ENCODE measurements at regions not wholly inside any gene's neighbourhood (a gene's known extent, or its start where the extent isn't known, plus 50 kb on each side); places are given as distances from the start of the nearest gene placed in this dataset.

DNA sequence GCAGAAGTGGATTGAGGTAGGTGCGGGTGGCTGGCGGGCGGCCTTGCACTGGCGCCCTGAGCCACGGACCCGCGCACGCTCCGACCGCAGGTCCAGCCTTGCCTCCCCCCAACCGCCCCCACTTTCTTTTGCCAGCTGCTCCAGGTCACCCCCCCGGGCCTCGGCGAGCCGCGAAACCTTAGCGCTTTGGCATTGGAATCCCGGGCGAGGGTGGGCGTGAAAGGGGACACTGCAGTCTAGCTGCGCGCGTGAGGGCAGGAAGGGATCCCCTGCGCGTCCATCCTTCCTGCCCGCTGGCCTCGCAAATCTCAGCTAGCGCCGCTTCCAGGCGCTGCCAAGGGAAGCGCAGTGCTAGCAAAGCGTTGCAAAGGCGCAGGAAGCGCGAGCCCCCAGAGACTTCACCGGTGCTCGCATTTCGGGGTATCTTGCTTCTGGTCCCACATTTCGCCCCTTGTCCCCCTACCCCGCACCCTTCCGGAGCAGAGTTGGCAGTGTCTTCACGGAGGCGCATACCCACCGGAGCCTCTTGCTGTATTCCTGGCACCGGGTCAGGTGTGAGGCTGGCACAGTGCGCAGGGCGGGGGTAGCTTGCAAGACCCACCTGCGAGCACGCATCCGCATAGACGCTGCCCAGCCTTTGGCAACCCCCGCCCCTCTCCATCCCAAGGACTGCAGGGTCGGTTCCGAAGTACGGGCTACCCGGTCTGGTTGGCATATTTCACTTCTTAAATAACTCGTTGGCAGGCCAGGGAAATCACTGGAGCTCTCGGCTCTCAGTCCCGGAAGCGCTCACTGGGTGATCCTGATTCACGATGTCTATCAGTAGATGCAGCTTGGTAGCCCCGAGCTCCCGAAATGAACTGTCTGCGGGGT lies 104.4 kb downstream of the UCHL1 start:
- Histone ChIP-seq H3K27ac (ENCODE audit: low read depth, low read length) (no peak overlapping the region), H4K8ac (ENCODE audit: extremely low read depth, insufficient read depth, low read length) (peak overlapping the region; percentile 63), H3K23ac (ENCODE audit: insufficient read length) (no peak overlapping the region), H4K20me1 (replicated peaks in 1 of 2; ENCODE audit: control insufficient read depth in 1 of 2, insufficient read depth in 2 of 2, low read length in 2 of 2) (peaks cover 3 to 6% of the 10 kb centered on the region in 2 experiments), H3K36me3 (ENCODE audit: control insufficient read depth in 2 of 4, insufficient read depth in 4 of 4, low read length in 3 of 4) (no peaks in the 10 kb centered on the region; a peak in 1 of 8 replicates), H2BK12ac (ENCODE audit: low read depth, low read length) (peak overlapping the region; percentile 55; the same call in 1 of the 2 replicates), H2BK5ac (ENCODE audit: low read depth, low read length) (no peak overlapping the region), H2AK5ac (ENCODE audit: low read depth, low read length) (no peak overlapping the region), H2AFZ (ENCODE audit: low read length) (no peak overlapping the region), H3K4me3 (ENCODE audit: extremely low read depth in 1 of 4, insufficient read depth in 2 of 4, low read depth in 3 of 4, low read length in 4 of 4) (peak overlapping the region; percentile 60 to 75 (median 63)), H3K23me2 (ENCODE audit: low read depth, low read length) (peaks cover 18% of the 10 kb centered on the region; the same call in 1 of the 2 replicates), H4K5ac (ENCODE audit: insufficient read length, low read depth, low read length) (no peak overlapping the region), H3K4ac (replicated peaks; ENCODE audit: insufficient read length, low read depth, low read length) (no peak overlapping the region), H3K4me2 (ENCODE audit: insufficient read depth in 1 of 2, low read depth in 2 of 2, low read length in 2 of 2) (peak overlapping the region; percentile 95 to 99), H2BK120ac (replicated peaks; ENCODE audit: low read depth, low read length) (no peak overlapping the region), H3K9me3 (ENCODE audit: insufficient read depth in 2 of 2, low read depth in 1 of 2, low read length in 1 of 2) (no peaks in the 10 kb centered on the region), H2BK20ac (ENCODE audit: low read length) (no peak overlapping the region), H3K79me1 (ENCODE audit: low read depth, low read length) (no peaks in the 10 kb centered on the region), H3K79me2 (ENCODE audit: control insufficient read depth in 1 of 2, insufficient read depth in 2 of 2, low read length in 2 of 2) (no peaks in the 10 kb centered on the region), H3K56ac (replicated peaks; ENCODE audit: insufficient read length, low read depth, low read length) (no peak overlapping the region), H3K27me3 (replicated peaks in 1 of 4; ENCODE audit: control insufficient read depth in 3 of 4, extremely low read depth in 1 of 4, insufficient read depth in 3 of 4, low read length in 3 of 4) (peaks cover 36 to 72% (median 68%) of the 10 kb centered on the region in 4 experiments), H4K91ac (replicated peaks; ENCODE audit: insufficient read length, low read length) (no peak overlapping the region), H3K4me1 (replicated peaks in 1 of 4; ENCODE audit: control insufficient read depth in 3 of 4, insufficient read depth in 4 of 4, low read length in 3 of 4) (peaks cover 19 to 36% (median 26%) of the 10 kb centered on the region in 4 experiments), H3K9ac (replicated peaks in 1 of 4; ENCODE audit: extremely low read depth in 1 of 4, low read depth in 3 of 4, low read length in 3 of 4) (no peak overlapping the region), H2BK15ac (ENCODE audit: low read length) (no peak overlapping the region), H3K18ac (ENCODE audit: extremely low read depth, low read length) (peak overlapping the region; percentile 11; the same call in 1 of the 2 replicates), H3K14ac (ENCODE audit: insufficient read length) (no peak overlapping the region)
- 3% methylated on average over 52 of the region's 64 CpGs; no CpG with 5 or more reads in 1 of the 2 experiments for WGBS, 2 experiments (ENCODE audit: extremely low coverage in 1 of 2, insufficient coverage in 1 of 2, insufficient read length in 1 of 2, insufficient replicate concordance in 2 of 2, low coverage in 1 of 2, low lambda C conversion rate in 2 of 2, missing lambda C conversion rate in 1 of 2)
- ChIA-PET POLR2A (ENCODE audit: partially characterized antibody) (interaction anchor here (0.9 to 1.3 kb wide), 5 partner anchors 22 to 185 kb away, joined by 3 to 5 read pairs (median 4); partner anchors contain the start of gene UCHL1), CTCF (ENCODE audit: partially characterized antibody) (interaction anchor here (0.7 to 3.0 kb wide), 14 partner anchors 9 to 286 kb away, joined by 3 to 28 read pairs (median 3); no protein-coding TSS in a partner anchor)
- DNase-seq (ENCODE audit: low read depth in 1 of 2, low spot score in 2 of 2) (peak in 1 of 2 experiments; percentile 73), FAIRE-seq (no peak)
- TF ChIP-seq RBBP5 (IDR thresholded peaks at IDR 0.05; ENCODE audit: borderline replicate concordance, low read depth, low read length): 0 out of 2 replicates have a peak, but pooled peaks have one; percentile 42
- TF ChIP-seq SP4 (IDR thresholded peaks at IDR 0.05; ENCODE audit: low read length): no peak
- TF ChIP-seq TAF7 (optimal IDR thresholded peaks at IDR 0.05; ENCODE audit: borderline replicate concordance, low read depth, low read length): no peak
- no peak for TF ChIP-seq POU5F1 (IDR thresholded peaks at IDR 0.05; ENCODE audit: low read depth, low read length)
- TF ChIP-seq SP1 (IDR thresholded peaks at IDR 0.05; ENCODE audit: low read depth, low read length): no peak
- TF ChIP-seq SAP30 (IDR thresholded peaks at IDR 0.05; ENCODE audit: insufficient read depth, insufficient replicate concordance, low read length): peak; percentile 27
- TF ChIP-seq JUND (IDR thresholded peaks at IDR 0.05; ENCODE audit: low read length): no peak
- TF ChIP-seq GTF2F1 (IDR thresholded peaks at IDR 0.05; ENCODE audit: borderline replicate concordance, low read depth, low read length): no peak
- TF ChIP-seq RXRA (IDR thresholded peaks at IDR 0.05; ENCODE audit: insufficient read depth, low read depth, low read length): no peak
- no peak for TF ChIP-seq GABPA (IDR thresholded peaks at IDR 0.05; ENCODE audit: borderline replicate concordance, insufficient read depth, low read length)
- TF ChIP-seq KDM4A (IDR thresholded peaks at IDR 0.05; ENCODE audit: low read depth, low read length, severe bottlenecking): peak; percentile 25
- no peak for TF ChIP-seq CEBPB (IDR thresholded peaks at IDR 0.05; ENCODE audit: low read depth, low read length)
